NCI-H1048 (cell line): ENCODE measurements at regions not wholly inside any gene's neighbourhood (a gene's known extent, or its start where the extent isn't known, plus 50 kb on each side); places are given as distances from the start of the nearest gene placed in this dataset.
"Not testable (repeated sequence)": the region's sequence is repeated elsewhere in the genome, so short reads cannot be mapped to it uniquely, and the experiment has no call there.

ENCODE experiments used
- DNase-seq: peaks from one replicate; lab custom pipeline; 2025; lab: John Stamatoyannopoulos, UW

- DNase-seq: no peak
Observed at GRCh38 chr6:113049190-113049589, 702.1 kb downstream of the RFPL4B start.

- no peak for DNase-seq
Observed at GRCh38 chr6:113050010-113050858, 703.1 kb downstream of the RFPL4B start.

- DNase-seq: no peak
Observed at GRCh38 chr6:113050979-113051378, 703.8 kb downstream of the RFPL4B start.

GRCh38 chr6:113052506-113052905, 705.4 kb downstream of the RFPL4B start:
- no peak for DNase-seq

- DNase-seq: no peak
Observed at GRCh38 chr6:113055061-113055460, 707.9 kb downstream of the RFPL4B start.

GRCh38 chr6:113055998-113056397, 708.9 kb downstream of the RFPL4B start:
- DNase-seq: no peak

- no peak for DNase-seq
Observed at GRCh38 chr6:113057567-113058053, 710.5 kb downstream of the RFPL4B start.

- no peak for DNase-seq
Observed at GRCh38 chr6:113060664-113061063, 713.5 kb downstream of the RFPL4B start.

- no peak for DNase-seq
Observed at GRCh38 chr6:113065611-113066010, 718.5 kb downstream of the RFPL4B start.

- DNase-seq: no peak
Observed at GRCh38 chr6:113067612-113068275, 720.6 kb downstream of the RFPL4B start.

- no peak for DNase-seq
Observed at GRCh38 chr6:113068570-113068969, 721.4 kb downstream of the RFPL4B start.

GRCh38 chr6:113070681-113071080, 723.6 kb downstream of the RFPL4B start:
- not testable (repeated sequence) for DNase-seq

GRCh38 chr6:113073611-113074191, 726.6 kb downstream of the RFPL4B start:
- DNase-seq: no peak

- no peak for DNase-seq
Observed at GRCh38 chr6:113076116-113076515, 729.0 kb downstream of the RFPL4B start.

- DNase-seq: no peak
Observed at GRCh38 chr6:113076816-113077215, 729.7 kb downstream of the RFPL4B start.

- DNase-seq: no peak
Observed at GRCh38 chr6:113077794-113078193, 730.7 kb downstream of the RFPL4B start.

- no peak for DNase-seq
Observed at GRCh38 chr6:113078791-113079190, 731.7 kb downstream of the RFPL4B start.

- DNase-seq: no peak
Observed at GRCh38 chr6:113082745-113083144, 735.6 kb downstream of the RFPL4B start.

- no peak for DNase-seq
Observed at GRCh38 chr6:113083947-113084346, 736.8 kb downstream of the RFPL4B start.

- no peak for DNase-seq
Observed at GRCh38 chr6:113089056-113089455, 741.9 kb downstream of the RFPL4B start.

GRCh38 chr6:113092795-113093194, 745.7 kb downstream of the RFPL4B start:
- no peak for DNase-seq

- no peak for DNase-seq
Observed at GRCh38 chr6:113094779-113095178, 747.6 kb downstream of the RFPL4B start.

- DNase-seq: no peak
Observed at GRCh38 chr6:113095841-113096240, 748.7 kb downstream of the RFPL4B start.
